Putamen (tissue), 1 donor: ENCODE measurements at regions not wholly inside any gene's neighbourhood (a gene's known extent, or its start where the extent isn't known, plus 50 kb on each side); places are given as distances from the start of the nearest gene placed in this dataset.

ENCODE experiments used
- DNase-seq: peaks from one replicate; pipeline ENCODE4 v3.0.0-alpha.2; 2016; ENCODE audit warnings: low spot score

- DNase-seq, result no peak
Measured at GRCh38 chr5:58255386-58255785, 204.5 kb downstream of the PLK2 start.

GRCh38 chr5:58248221-58248620 lies 211.7 kb downstream of the PLK2 start:
- no peak for DNase-seq

- DNase-seq, result no peak
Measured at GRCh38 chr5:58246461-58246944, 213.4 kb downstream of the PLK2 start.

DNA sequence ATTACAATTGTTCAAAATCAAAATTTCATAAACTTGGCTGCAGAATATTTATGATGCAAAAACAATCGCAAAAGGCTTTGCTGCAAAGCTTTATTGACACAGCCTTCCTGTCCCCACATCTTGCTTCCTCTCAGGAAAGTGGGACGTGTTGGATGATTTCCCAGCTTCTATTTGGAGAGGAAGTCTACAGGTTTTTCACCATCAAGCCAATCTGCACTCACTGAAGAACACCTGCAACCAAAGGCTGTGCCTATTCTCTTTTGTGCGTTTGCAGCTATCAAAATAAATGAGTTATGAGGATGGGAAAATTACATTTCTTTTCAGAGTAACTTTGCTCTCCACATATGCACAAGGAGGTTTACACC lies 214.4 kb downstream of the PLK2 start:
- DNase-seq, result peak; percentile 65

DNA sequence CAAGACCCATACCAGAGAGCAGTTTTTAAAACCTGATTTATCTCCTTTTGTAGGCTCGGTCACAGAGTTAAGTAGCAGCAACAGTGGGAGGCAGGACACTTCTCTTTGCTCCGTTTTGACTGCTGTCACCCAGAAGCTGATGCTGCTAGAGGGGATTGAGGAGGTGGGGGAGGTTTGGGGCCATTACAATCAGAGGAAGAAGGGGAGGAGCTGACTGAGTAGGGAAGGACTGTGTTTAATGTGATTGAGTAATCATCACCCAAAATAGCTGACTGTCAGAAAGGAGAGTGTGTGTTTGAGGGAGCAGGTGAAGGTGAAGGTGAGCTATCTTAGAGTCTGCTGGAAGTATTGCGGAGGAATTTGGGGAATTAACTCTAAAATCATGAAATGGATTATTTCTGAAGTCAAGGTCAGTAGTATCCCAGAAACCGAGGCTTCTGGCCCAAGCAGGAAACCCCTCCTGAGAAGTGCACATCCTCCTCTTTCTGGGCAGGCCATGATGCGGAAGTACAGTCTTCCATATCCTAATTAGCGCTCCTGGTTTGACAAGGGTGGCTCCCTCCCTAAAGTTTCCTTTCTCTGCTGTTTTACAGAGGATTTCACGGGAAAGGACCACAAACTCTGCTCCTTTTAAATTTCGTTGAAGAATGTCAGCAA lies 214.9 kb downstream of the PLK2 start:
- no peak for DNase-seq

GRCh38 chr5:58241389-58241788 lies 218.5 kb downstream of the PLK2 start:
- DNase-seq, result no peak

- no peak for DNase-seq
Measured at GRCh38 chr5:58240322-58240721, 219.6 kb downstream of the PLK2 start.

- no peak for DNase-seq
Measured at GRCh38 chr5:58239731-58240130, 220.2 kb downstream of the PLK2 start.

DNA sequence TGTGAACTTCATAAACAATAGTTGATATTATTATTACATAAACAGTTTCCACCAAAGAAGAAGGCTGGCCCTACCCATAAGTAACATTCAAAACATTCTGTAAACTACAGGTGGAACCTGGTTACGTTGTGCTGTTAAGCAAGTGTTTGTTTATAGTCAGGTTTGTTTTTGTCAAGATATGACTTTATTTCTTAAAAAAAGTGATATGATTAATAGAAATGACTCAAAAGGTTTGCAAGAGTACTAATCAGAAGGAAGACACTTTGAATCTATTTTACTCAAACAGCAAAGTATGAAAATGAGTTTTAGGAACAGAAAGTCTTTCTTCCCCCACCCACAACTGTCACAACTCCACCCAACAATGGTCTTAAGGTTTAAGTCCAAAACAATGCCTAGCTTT lies 220.8 kb downstream of the PLK2 start:
- no peak for DNase-seq

GRCh38 chr5:58236498-58236897 lies 223.4 kb downstream of the PLK2 start:
- no peak for DNase-seq

- DNase-seq, result no peak
Measured at GRCh38 chr5:58235299-58235698, 224.6 kb downstream of the PLK2 start.

- no peak for DNase-seq
Measured at GRCh38 chr5:58232130-58232529, 227.8 kb downstream of the PLK2 start.

- peak; percentile 60 for DNase-seq
Measured at GRCh38 chr5:58231041-58231440, 228.8 kb downstream of the PLK2 start.

- no peak for DNase-seq
Measured at GRCh38 chr5:58228896-58229295, 231.0 kb downstream of the PLK2 start.

DNA sequence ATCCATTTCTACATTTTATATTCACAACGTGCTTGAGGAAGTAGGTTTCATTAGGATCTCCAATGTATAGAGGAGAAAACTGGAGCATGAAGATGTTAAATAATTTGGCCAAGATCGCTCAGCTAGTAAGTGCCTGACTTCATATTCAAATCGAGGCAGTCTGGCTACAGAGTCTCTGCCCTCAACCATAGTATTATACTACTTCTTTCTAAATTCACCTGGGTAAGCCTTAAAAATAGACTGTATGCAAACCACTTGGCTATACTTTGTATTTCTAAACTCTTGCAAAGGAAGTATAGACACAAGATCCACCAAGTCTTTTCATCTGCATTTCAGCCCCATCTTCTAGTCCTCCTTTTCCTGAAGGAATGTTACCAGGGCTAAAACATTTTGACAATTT lies 232.0 kb downstream of the PLK2 start:
- no peak for DNase-seq

DNA sequence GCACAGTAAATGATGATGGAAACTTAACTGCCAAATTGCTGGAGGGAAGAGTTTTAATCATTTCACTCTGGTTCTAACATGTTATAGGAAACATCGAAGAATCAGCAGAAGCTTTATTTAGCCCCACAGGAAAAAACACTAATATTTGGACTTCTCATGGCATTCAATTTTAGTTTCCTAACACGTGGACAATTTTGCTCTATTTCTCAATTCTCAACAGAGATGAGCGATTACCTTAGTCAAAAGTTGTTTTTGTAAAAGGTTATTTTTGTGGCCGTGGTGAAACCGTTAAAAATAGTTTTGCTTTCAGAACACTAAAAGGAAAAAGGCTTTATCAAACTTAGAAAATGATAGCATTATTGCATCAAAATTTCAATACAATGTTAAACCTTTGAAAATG lies 235.2 kb downstream of the PLK2 start:
- DNase-seq, result no peak

DNA sequence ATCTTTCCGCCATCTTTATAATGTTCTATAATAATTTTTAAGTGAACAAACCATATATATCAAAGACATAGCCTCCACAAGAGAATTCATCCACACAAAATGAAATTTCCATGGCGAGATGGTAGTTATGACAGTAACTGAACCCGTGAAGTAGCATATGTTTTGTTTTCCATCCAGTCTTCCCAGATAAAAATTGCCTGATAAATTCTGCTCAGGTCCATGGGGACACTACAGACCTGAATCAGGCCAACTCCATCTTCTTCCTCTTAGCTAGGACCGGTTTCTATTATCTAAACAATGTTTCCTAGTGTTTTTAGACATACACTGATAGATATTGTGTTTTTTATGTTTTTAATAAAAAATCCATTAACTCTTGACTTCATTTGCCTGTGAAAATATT lies 235.7 kb downstream of the PLK2 start:
- no peak for DNase-seq

DNA sequence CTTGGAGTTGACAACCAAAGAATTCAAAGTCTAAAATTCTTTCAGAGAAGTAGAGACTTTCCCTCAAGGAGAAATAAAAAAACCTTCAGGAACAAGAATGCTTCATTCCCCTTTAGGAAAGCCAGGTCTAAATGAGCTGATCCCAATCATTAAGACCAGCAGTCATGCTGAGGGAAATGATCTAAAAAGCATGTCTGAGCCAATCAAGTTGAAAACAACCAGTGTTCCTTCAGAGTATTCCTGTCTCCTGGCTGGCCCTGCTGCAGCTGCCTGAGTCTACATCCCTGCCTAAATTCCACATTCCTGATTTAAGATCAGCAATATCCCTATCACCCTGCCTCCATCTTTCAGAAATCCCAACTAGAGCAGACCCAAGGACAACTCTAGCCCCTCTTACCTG lies 244.5 kb downstream of the PLK2 start:
- DNase-seq, result no peak

DNA sequence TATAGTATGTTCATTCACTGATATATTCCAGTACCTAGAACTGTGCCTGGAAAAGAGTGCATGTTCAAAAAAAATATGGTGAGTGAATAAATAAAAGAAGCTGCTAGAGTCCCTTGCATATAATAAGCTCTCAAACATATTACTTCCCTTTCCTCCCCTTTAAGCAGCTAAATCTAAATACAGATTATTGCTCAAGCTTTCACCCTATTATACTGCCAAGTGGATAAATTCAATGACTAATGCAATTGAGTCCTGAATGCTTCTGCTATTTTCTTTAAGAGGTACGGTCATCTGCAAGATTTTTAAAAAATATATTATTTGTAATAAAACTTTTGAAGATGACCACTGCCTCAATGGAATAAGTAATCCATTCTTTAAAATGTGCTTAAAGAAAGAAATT lies 248.4 kb downstream of the PLK2 start:
- DNase-seq, result no peak

DNA sequence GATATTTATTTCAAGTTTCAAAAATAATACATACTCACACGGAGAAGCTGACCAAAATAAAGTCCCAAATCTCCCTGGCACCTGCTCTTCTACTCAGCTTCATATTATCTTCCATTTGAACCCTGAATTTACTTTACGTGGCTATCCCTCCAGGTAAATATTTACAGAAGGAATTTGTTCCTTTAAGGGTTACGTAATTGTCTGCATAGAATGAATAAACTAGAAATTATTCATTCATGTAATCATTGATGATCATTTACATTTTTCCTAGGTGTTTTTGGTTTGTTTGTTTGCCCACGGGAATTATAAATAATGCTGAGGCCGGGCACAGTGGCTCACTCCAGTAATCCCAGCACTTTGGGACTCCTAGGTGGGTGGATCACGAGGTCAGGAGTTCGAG lies 251.2 kb downstream of the PLK2 start:
- DNase-seq, result no peak

GRCh38 chr5:58207076-58207475 lies 252.8 kb downstream of the PLK2 start:
- DNase-seq, result no peak

- DNase-seq, result no peak
Measured at GRCh38 chr5:58204966-58205365, 254.9 kb downstream of the PLK2 start.

DNA sequence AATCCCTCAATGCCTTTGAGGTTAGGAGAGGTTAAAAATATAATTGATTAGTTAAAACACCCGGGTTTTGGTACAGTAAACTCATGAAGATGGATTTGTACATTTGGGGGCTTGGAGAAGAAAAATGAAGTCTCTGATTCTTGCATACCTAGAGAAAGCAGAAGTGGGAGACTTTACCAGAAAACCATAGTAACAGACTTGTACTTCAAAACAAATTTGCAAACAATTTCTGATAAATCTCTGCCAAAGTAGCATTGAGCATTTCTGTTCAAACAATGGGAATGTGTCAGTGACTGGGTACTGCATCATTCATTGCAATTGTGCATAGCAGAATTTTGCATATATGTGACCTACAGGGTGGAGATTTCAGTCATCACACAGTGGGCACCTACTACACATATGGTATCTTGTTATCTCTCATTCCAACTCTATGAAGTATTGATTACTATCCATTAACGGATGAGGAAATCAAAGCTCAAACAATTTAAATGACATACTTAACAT lies 256.9 kb downstream of the PLK2 start:
- no peak for DNase-seq

GRCh38 chr5:58201922-58202648 lies 257.8 kb downstream of the PLK2 start:
- peak; percentile 44 for DNase-seq
